HCT116 (cell line): ENCODE measurements at regions not wholly inside any gene's neighbourhood (a gene's known extent, or its start where the extent isn't known, plus 50 kb on each side); places are given as distances from the start of the nearest gene placed in this dataset.

Source experiments
- ATAC-seq: fragments of 200-7000 bp; cut with Tn5 transposase; 2 replicates; pipeline ENCODE4 v1.9.1; 2020; ENCODE audit warnings: mild to moderate bottlenecking, moderate library complexity
- BruUV-seq: library from RNA; stranded (reverse); fragments of 400-500 nt; replicated peaks from 2 replicates; lab custom pipeline; 2021; lab: Mats Ljungman, UMichigan
- CTCF ChIA-PET: fragments of 300-600 bp; sonication (Branson Sonifier 250); formaldehyde crosslinking; loops from one replicate; lab custom pipeline; 2021; ENCODE audit warnings: antibody characterized with exemption; lab: Charles Lee
- POLR2A ChIA-PET: fragments of 300-600, 350-600 bp; sonication (Branson Sonifier 250); formaldehyde crosslinking; loops from one replicate; lab custom pipeline; 2021; ENCODE audit warnings: antibody characterized with exemption; lab: Charles Lee
- RAD21 ChIA-PET, 2 experiments: fragments of 300-600 bp; sonication (Branson Sonifier 250); formaldehyde crosslinking; loops; one replicate each; lab custom pipeline; 2023; ENCODE audit warnings: low total read pairs in 2 of 2; ENCODE audit not compliant: uncharacterized antibody in 2 of 2, unreplicated experiment in 2 of 2, low non-redundant PET in 1 of 2; lab: Charles Lee
- DNase-seq: peaks from one replicate; pipeline ENCODE4 v3.0.0-alpha.2; 2010; ENCODE audit warnings: low read depth, low spot score
- H2AFZ ChIP-seq: fragments of 200-600 bp; shearing (Covaris generic), sonication (generic); 2 replicates; pipeline ENCODE4 v1.6.1; 2017; ENCODE audit warnings: low read depth, mixed run types, mixed read lengths, antibody characterized with exemption, low read length; ENCODE audit not compliant: poor library complexity, severe bottlenecking
- H3K27ac ChIP-seq: 2 replicates; pipeline ENCODE4 v1.5.1; 2012; ENCODE audit warnings: low read depth, low read length
- H3K27me3 ChIP-seq: fragments of 200-600 bp; sonication (generic); 2 replicates; pipeline ENCODE4 v1.6.1; 2016; ENCODE audit warnings: mixed run types, low read length, mixed read lengths; ENCODE audit not compliant: insufficient read depth
- H3K36me3 ChIP-seq, 2 experiments: fragments of 200-500 bp in 1 of 2; fragments of 200-600 bp in 1 of 2; sonication (Bioruptor generic) in 1 of 2; sonication (generic) in 1 of 2; 2 replicates each; pipeline versions ENCODE4 v1.5.1 to v1.6.1; 2014 to 2016; ENCODE audit warnings: low read length in 2 of 2, inconsistent platforms in 1 of 2, mixed read lengths in 1 of 2, mixed run types in 1 of 2; ENCODE audit not compliant: insufficient read depth in 2 of 2, control insufficient read depth in 1 of 2
- H3K4me1 ChIP-seq, 2 experiments: fragments of 200-600 bp in 1 of 2; sonication (generic) in 1 of 2; 2 replicates each; pipeline versions ENCODE4 v1.5.1 to v1.6.1; 2012 to 2017; ENCODE audit warnings: low read length in 2 of 2, inconsistent platforms in 1 of 2, mild to moderate bottlenecking in 1 of 2, mixed read lengths in 1 of 2, mixed run types in 1 of 2, moderate library complexity in 1 of 2; ENCODE audit not compliant: insufficient read depth in 2 of 2, control insufficient read depth in 1 of 2
- H3K4me2 ChIP-seq: fragments of 200-600 bp; sonication (generic); 2 replicates; pipeline ENCODE4 v1.6.1; 2017; ENCODE audit warnings: mixed run types, low read length, mixed read lengths
- H3K4me3 ChIP-seq, 2 experiments: fragments of 200-600 bp in 1 of 2; sonication (generic) in 1 of 2; replicated peaks in 1 of 2; 2 replicates each; pipeline ENCODE4 v1.5.1; 2011 to 2016; ENCODE audit warnings: low read length in 2 of 2, control low read depth in 1 of 2, low read depth in 1 of 2, mild to moderate bottlenecking in 1 of 2, mixed read lengths in 1 of 2, mixed run types in 1 of 2
- H3K79me2 ChIP-seq: fragments of 200-600 bp; sonication (generic); 2 replicates; pipeline ENCODE4 v1.6.1; 2017; ENCODE audit warnings: mild to moderate bottlenecking, mixed run types, low read length, moderate library complexity, mixed read lengths; ENCODE audit not compliant: insufficient read depth
- H3K9ac ChIP-seq: fragments of 200-600 bp; sonication (generic); 2 replicates; pipeline ENCODE4 v1.6.1; 2016; ENCODE audit warnings: low read length, mixed read lengths
- H3K9me2 ChIP-seq: fragments of 200-600 bp; sonication (generic), shearing (Covaris generic); 2 replicates; pipeline ENCODE4 v1.6.1; 2017; ENCODE audit warnings: mixed run types, mild to moderate bottlenecking, moderate library complexity; ENCODE audit not compliant: insufficient read depth
- H3K9me3 ChIP-seq, 2 experiments: fragments of 200-500 bp in 1 of 2; fragments of 200-600 bp in 1 of 2; sonication (Bioruptor generic) in 1 of 2; sonication (generic) in 1 of 2; 2 replicates each; pipeline ENCODE4 v1.6.1; 2014 to 2017; ENCODE audit warnings: low read length in 2 of 2, mixed read lengths in 2 of 2, inconsistent platforms in 1 of 2, low read depth in 1 of 2, mild to moderate bottlenecking in 1 of 2, mixed run types in 1 of 2, moderate library complexity in 1 of 2; ENCODE audit not compliant: control insufficient read depth in 1 of 2, insufficient read depth in 1 of 2
- H4K20me1 ChIP-seq: fragments of 200-600 bp; sonication (generic), shearing (Covaris generic); 2 replicates; pipeline ENCODE4 v1.6.1; 2017; ENCODE audit warnings: mixed run types, mild to moderate bottlenecking, moderate library complexity; ENCODE audit not compliant: insufficient read depth
- ATF3 ChIP-seq: IDR thresholded peaks from 2 replicates; pipeline ENCODE4 v1.6.1; 2012
- CBX3 ChIP-seq: IDR thresholded peaks from 2 replicates; pipeline ENCODE4 v1.6.1; 2012; ENCODE audit warnings: low read depth
- CEBPB ChIP-seq: IDR thresholded peaks from 2 replicates; pipeline ENCODE4 v1.6.1; 2012; ENCODE audit warnings: low read depth
- EGR1 ChIP-seq: IDR thresholded peaks from 2 replicates; pipeline ENCODE4 v1.6.1; 2012; ENCODE audit warnings: low read depth
- ELF1 ChIP-seq: IDR thresholded peaks from 2 replicates; pipeline ENCODE4 v1.6.1; 2012; ENCODE audit warnings: low read depth, borderline replicate concordance
- EZH2 ChIP-seq: fragments of 200-600 bp; sonication (generic); IDR thresholded peaks from 2 replicates; pipeline ENCODE4 v1.6.1; 2017; ENCODE audit warnings: antibody characterized with exemption, mixed run types
- EZH2phosphoT487 ChIP-seq: fragments of 200-600 bp; IDR thresholded peaks from 2 replicates; pipeline ENCODE4 v1.6.1; 2018; ENCODE audit warnings: antibody characterized with exemption, borderline replicate concordance
- FOSL1 ChIP-seq: IDR thresholded peaks from 2 replicates; pipeline ENCODE4 v1.6.1; 2012; ENCODE audit warnings: low read depth
- JUND ChIP-seq: IDR thresholded peaks from 2 replicates; pipeline ENCODE4 v1.6.1; 2012
- MAX ChIP-seq: IDR thresholded peaks from 2 replicates; pipeline ENCODE4 v1.6.1; 2012
- POLR2A ChIP-seq: IDR thresholded peaks from 2 replicates; pipeline ENCODE4 v1.7.0; 2011; ENCODE audit warnings: borderline replicate concordance; ENCODE audit not compliant: insufficient read depth, insufficient read length; ENCODE audit errors: extremely low read depth
- POLR2AphosphoS5 ChIP-seq: IDR thresholded peaks from 2 replicates; pipeline ENCODE4 v1.6.1; 2011; ENCODE audit warnings: mild to moderate bottlenecking, low read depth, low read length, moderate library complexity
- RAD21 ChIP-seq: IDR thresholded peaks from 2 replicates; pipeline ENCODE4 v1.6.1; 2012; ENCODE audit warnings: low read depth, mild to moderate bottlenecking
- REST ChIP-seq: IDR thresholded peaks from 2 replicates; pipeline ENCODE4 v1.6.1; 2012; ENCODE audit warnings: low read depth
- SIN3A ChIP-seq: IDR thresholded peaks from 2 replicates; pipeline ENCODE4 v1.6.1; 2012; ENCODE audit warnings: low read depth
- SP1 ChIP-seq: IDR thresholded peaks from 2 replicates; pipeline ENCODE4 v1.6.1; 2012; ENCODE audit warnings: low read depth
- SRF ChIP-seq: IDR thresholded peaks from 2 replicates; pipeline ENCODE4 v1.6.1; 2012; ENCODE audit warnings: low read depth
- TCF7L2 ChIP-seq: IDR thresholded peaks from 2 replicates; pipeline ENCODE4 v1.7.0; 2011; ENCODE audit warnings: borderline replicate concordance, inconsistent platforms; ENCODE audit not compliant: insufficient read depth, insufficient read length; ENCODE audit errors: extremely low read depth
- YY1 ChIP-seq: IDR thresholded peaks from 2 replicates; pipeline ENCODE4 v1.6.1; 2011; ENCODE audit warnings: low read length, low read depth, moderate library complexity, mild to moderate bottlenecking; ENCODE audit not compliant: insufficient replicate concordance; ENCODE audit errors: extremely low read depth
- ZBTB33 ChIP-seq: IDR thresholded peaks from 2 replicates; pipeline ENCODE4 v1.6.1; 2011; ENCODE audit warnings: mild to moderate bottlenecking, low read length, moderate library complexity; ENCODE audit not compliant: insufficient replicate concordance; ENCODE audit errors: extremely low read depth
- ZFX ChIP-seq: fragments of 450-650 bp; IDR thresholded peaks from 2 replicates; pipeline ENCODE4 v1.6.1; 2017
- intact Hi-C: fragments of 100-400 bp; cut with micrococcal nuclease; formaldehyde crosslinking; loops from 2 replicates; pipeline ENCODE4 v1.10.0; 2022

GRCh38 chr6:86476311-86476710, 461.0 kb upstream of the HTR1E start (continued):
- TF ChIP-seq EZH2phosphoT487 (no peak), SRF (no peak), CEBPB (no peak), ATF3 (no peak)

GRCh38 chr6:86474081-86474480, 463.2 kb upstream of the HTR1E start:
- intact Hi-C loops = no loop called here
- TF ChIP-seq ZBTB33 (no peak), SP1 (no peak), JUND (no peak), ATF3 (no peak), EGR1 (no peak), POLR2AphosphoS5 (no peak), REST (no peak), ELF1 (no peak), FOSL1 (no peak), RAD21 (no peak), MAX (no peak), CBX3 (no peak), TCF7L2 (no peak), SIN3A (no peak), POLR2A (no peak), CEBPB (no peak), ZFX (no peak), YY1 (no peak), EZH2 (no peak), EZH2phosphoT487 (no peak)
- H3K4me2 ChIP-seq = no peak overlapping the region
- H3K9me3 ChIP-seq = no peaks in the 10 kb centered on the region
- H3K79me2 ChIP-seq = no peaks in the 10 kb centered on the region
- H3K9ac ChIP-seq = no peak overlapping the region
- ATAC-seq (no peak), DNase-seq (no peak)
- ChIA-PET RAD21 (no interaction called here), POLR2A (no interaction called here), CTCF (no interaction called here)
- H3K27me3 ChIP-seq = no peaks in the 10 kb centered on the region
- no peak overlapping the region for H3K27ac ChIP-seq
- no peaks in the 10 kb centered on the region for H3K4me1 ChIP-seq
- H2AFZ ChIP-seq = no peak overlapping the region
- H3K4me3 ChIP-seq = no peak overlapping the region
- no peaks in the 10 kb centered on the region for H3K9me2 ChIP-seq
- H4K20me1 ChIP-seq = no peaks in the 10 kb centered on the region
- no TSS peak for BruUV-seq
- no peaks in the 10 kb centered on the region for H3K36me3 ChIP-seq
